ENCODE measurements at regions not wholly inside any gene's neighbourhood (a gene's known extent, or its start where the extent isn't known, plus 50 kb on each side); places are given as distances from the start of the nearest gene placed in this dataset.
"Not testable (repeated sequence)": the region's sequence is repeated elsewhere in the genome, so short reads cannot be mapped to it uniquely, and the experiment has no call there.

DNA sequence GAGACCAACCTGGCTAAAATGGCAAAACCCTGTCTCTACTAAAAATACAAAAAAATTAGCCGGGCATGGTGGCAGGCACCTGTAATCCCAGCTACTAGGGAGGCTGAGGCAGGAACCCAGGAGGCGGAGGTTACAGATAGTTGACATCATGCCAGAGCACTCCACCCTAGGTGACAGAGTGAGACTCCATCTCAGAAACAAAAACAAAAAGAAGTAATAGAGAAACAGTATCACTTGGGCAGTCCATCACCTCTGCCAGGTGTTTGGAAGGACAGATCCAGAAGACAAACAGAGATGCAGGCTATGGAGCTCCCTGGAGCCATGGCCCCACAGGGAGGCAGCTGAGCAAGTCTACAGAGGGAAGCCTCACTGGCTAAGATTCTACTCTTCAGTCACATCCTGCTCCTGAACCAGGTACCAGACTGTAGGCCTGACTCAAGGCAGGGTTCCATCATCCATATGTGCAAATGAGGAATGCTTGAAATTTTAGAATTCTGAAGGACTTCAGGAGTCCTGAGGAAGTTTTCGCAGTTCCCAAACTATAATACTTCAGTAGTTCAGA, 81.4 kb upstream of the CPEB2 start:
- DNase-seq (ENCODE audit: low read depth), result no peak

DNA sequence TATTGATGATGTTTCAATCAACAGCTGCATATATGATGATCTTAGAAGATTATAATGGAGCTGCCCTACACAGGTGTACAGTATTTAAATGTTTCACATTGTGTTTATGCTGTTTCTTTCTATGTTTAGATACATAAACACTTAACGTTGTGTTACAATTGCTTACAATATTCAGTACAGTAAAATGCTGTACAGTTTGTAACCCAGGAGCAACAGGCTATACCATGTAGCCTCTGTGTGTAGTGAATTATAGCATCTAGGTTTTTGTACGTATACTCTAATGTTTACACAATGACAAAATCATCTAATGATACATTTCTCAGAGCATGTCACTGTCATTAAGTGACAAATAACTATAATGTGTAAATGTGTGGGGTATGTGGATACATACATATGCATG, 80.5 kb upstream of the CPEB2 start:
- DNase-seq (ENCODE audit: low read depth), result not testable (repeated sequence)

DNA sequence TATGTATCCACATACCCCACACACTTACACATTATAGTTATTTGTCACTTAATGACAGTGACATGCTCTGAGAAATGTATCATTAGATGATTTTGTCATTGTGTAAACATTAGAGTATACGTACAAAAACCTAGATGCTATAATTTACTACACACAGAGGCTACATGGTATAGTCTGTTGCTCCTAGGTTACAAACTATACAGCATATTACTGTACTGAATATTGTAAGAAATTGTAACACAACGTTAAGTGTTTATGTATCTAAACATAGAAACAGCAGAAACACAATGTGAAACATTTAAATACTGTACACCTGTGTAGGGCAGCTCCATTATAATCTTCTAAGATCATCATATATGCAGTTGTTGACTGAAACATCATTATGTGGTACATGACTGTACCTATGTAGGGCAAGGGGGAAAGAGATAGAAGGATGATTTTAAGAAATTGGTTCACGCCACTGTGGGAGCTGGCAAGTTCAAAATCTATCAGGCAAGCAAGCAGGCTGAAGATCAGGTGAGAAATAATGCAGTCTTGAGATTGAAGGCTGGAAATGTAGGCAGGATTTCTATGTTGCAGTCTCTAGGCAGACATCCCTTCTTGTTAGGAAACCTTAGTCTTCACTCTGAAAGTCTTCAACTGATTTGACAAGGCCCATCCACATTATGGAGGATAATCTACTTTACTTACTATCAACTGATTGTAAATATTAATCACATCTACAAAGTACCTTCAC, 78.0 kb upstream of the CPEB2 start:
- DNase-seq (ENCODE audit: low read depth), result no peak

DNA sequence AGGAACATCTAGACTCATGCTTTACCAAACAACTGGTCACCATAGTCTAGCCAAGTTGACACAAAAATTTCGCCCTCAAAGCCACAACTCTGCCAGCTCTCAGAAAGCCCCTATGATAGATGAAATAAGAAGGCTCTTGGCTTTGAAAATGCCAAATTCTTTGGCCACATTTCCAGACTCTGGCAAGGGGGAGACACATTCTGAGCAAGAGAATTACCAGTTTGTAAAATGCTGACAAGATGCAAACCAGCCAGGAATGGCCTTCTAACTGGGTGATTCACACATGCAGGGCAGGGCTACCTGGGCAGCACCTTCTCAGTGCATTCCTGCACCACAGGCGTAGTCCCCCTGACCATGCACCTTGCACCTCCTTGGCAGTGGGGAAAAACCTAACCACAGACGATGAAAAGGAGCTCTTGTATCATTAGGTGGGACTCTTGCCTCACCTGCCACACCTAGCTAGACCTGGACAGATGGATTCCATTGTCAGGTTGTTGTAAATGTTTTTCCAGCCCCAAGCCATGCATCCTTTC, 77.4 kb upstream of the CPEB2 start:
- no peak for DNase-seq (ENCODE audit: low read depth)

DNA sequence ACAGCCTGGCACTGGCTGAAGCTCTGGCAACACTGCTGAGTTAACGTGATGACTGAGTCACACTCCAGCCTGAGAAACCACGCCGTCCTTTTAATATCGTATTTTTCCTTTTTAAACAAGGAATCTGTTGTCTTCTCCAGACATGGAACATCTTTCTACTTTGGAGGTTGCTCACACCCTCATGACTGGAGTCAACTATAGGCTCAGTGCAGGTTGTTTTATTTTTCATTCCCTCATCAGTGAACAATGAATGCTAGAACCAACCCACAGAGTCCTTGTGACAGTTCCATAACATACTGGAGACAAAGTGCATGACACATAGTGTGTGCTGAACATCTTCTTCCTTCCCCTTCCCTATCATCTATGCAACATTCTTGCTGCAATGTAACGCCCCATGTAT, 76.8 kb upstream of the CPEB2 start:
- DNase-seq (ENCODE audit: low read depth), result no peak

DNA sequence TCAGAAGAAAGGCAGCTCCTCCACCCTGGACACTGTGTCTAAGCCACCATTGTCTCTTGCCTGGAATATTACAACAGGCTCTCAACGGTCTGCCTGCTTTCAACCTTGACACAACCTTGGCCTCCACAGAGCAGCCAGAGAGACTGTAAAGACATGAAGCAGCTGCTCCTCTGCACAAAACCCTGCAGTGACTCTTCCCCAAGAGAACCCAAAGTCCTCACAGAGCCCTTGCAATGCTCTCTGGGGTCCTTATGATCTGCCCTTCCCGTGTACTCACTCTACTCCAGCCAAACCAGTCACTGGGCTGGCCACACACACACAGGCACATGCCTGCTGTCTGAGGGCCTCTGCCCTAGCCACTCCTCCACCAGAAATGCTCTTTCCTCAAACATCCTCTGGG, 75.9 kb upstream of the CPEB2 start:
- DNase-seq (ENCODE audit: low read depth), result no peak

DNA sequence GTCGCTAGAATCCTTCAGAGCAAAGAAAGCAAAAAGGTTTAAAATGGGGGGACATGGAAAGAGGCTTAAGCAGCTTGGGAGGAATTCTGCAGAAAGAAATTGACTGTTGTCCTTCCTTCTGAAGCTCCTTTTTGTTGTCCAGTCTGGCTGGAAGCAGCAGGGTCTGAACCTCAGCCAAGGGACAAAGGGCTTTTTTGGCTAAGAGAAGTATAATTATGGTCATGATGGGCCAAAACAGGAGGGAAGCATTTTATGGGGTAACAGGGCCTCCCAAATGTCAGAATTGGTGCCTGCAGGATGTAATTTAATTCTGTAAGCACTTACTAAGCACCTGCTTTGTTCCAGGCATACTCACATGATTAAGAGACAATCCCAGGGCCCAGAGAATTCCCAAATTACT, 74.2 kb upstream of the CPEB2 start:
- DNase-seq (ENCODE audit: low read depth), result no peak

DNA sequence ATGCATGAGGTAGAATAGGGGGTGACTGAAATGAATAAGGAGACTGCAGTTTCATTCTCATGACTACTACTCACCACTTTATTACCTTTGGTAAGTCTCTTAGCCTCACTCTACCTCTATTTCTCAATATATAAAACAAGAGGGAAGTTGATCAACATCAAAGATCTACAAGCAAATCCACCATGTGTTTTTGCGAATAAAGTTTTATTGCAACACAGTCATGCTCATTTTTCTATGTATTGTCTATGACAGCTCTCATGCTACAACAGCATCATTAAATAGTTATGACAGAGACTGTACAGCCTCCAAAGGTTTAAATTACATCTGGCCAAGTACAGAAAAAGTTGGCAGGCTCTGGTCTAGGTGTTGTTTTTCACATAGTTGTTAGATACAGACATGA, 72.6 kb upstream of the CPEB2 start:
- no peak for DNase-seq (ENCODE audit: low read depth)

DNA sequence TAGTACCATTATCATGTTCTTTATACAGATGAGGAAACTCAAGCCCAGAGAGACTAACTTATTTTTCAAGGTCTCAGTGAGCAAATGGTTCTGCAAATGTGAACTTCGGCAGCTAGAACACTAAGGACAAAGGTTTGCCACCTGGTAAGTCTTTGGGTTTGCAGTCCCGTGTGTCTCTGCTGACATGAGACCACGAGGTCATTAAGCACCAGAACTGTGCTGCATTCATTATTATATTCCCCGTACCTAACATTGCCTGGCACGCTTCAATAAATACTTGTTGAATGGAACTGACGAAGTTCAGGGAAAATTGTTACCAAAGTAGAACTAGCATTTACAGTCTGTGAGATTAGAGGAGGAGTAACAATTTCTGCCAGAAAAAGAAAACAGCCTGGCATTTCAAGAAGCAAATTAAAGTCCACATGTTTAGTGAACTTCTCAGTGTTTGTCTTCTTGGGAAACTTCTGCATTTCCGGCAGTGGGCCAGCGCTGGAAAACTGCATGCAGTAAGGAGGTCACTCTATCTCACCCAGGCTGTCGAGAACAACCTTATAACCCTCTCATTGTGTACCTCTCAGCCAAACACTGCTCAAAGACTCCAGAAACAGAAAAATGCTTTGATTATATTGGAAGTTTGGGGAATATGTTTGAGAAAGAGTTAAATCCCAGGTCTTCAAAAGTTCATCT, 67.4 kb upstream of the CPEB2 start:
- DNase-seq (ENCODE audit: low read depth), result no peak

DNA sequence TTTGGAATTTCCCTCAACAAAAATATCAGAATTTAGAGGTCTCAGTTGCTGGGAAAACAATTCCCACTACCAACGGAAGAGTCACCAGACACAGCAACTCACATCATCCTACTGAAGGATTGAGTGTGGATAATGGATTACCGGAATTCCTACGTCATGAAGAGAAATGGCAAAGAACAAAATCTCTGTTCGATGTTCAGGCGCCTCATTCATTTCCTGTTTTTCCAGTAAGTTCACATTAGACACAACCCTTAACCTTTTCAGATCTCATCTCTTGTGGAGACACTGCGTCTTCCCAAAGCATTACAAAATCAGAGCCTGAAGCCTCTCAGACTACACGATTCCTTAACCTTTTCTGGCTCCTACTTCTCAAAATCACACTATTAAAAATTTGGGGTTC, 58.5 kb upstream of the CPEB2 start:
- DNase-seq (ENCODE audit: low read depth), result no peak

DNA sequence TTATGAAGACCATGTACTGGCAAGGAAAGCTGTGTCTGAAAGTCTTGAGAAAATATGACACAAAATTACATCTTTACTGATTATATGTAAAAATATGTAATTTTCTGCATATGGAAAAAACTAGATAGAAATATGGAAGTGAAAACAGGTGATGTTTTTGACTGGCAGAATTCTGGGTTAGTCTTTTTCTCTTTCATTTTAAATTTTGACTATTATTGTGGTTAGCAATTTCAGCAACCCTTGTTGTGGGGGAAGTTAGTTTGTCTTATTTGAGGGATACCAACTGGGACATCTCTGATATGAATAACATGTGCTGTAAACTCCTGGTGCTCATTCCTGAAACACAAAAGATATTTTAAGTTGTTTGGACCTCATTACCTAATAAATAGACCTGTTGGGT, 49.9 kb upstream of the CPEB2 start:
- DNase-seq (ENCODE audit: low read depth), result no peak
